ENCODE measurements at regions not wholly inside any gene's neighbourhood (a gene's known extent, or its start where the extent isn't known, plus 50 kb on each side); places are given as distances from the start of the nearest gene placed in this dataset.
"Not testable (repeated sequence)": the region's sequence is repeated elsewhere in the genome, so short reads cannot be mapped to it uniquely, and the experiment has no call there.

GRCh38 chr2:13522917-13523821, 806.4 kb downstream of the TRIB2 start:
- Histone ChIP-seq H3K4me1 (peaks cover 0 to 6% (median 0%) of the 10 kb centered on the region in 12 donors), H3K4me3 (no peak overlapping the region), H3K36me3 (no peaks in the 10 kb centered on the region), H3K9me3 (no peaks in the 10 kb centered on the region), H3K27me3 (no peaks in the 10 kb centered on the region), H3K27ac (peak overlapping the region in 1 of 12 donors; percentile 44)
- TF ChIP-seq CTCF (IDR thresholded peaks at IDR 0.05) (peak in 3 of 12 donors; percentile 35 to 38 (median 38)), POLR2A (IDR thresholded peaks at IDR 0.05) (no peak)
- ATAC-seq = peak; percentile 92 to 100 (median 96)
- peak in 4 of 5 donors; percentile 10 to 58 (median 24) for DNase-seq
- intact Hi-C loops (cut with DNase I) = no loop called here
- WGBS, 4 donors = 27 to 34% (median 30%) methylated on average over 6 of the region's 6 CpGs

- no peak for ATAC-seq
- Histone ChIP-seq H3K27me3 (no peaks in the 10 kb centered on the region), H3K36me3 (no peaks in the 10 kb centered on the region), H3K4me3 (no peak overlapping the region), H3K4me1 (peaks cover 0 to 6% (median 0%) of the 10 kb centered on the region in 12 donors), H3K27ac (no peak overlapping the region), H3K9me3 (no peaks in the 10 kb centered on the region)
- DNase-seq = no peak
- TF ChIP-seq POLR2A (IDR thresholded peaks at IDR 0.05) = no peak
- TF ChIP-seq CTCF (IDR thresholded peaks at IDR 0.05) = no peak
- 67 to 76% (median 73%) methylated on average over 1 of the region's 1 CpG for WGBS, 4 donors
- intact Hi-C loops (cut with DNase I) = no loop called here
Measured at GRCh38 chr2:13524492-13524891, 807.8 kb downstream of the TRIB2 start.

GRCh38 chr2:13531735-13532410, 815.1 kb downstream of the TRIB2 start:
- H3K27ac ChIP-seq; ATAC-seq; H3K27me3 ChIP-seq; intact Hi-C loops (cut with DNase I); H3K9me3 ChIP-seq; H3K36me3 ChIP-seq; DNase-seq; H3K4me1 ChIP-seq; H3K4me3 ChIP-seq: not testable (repeated sequence)
- WGBS, 4 donors = 71 to 79% (median 78%) methylated on average over 9 of the region's 9 CpGs

DNA sequence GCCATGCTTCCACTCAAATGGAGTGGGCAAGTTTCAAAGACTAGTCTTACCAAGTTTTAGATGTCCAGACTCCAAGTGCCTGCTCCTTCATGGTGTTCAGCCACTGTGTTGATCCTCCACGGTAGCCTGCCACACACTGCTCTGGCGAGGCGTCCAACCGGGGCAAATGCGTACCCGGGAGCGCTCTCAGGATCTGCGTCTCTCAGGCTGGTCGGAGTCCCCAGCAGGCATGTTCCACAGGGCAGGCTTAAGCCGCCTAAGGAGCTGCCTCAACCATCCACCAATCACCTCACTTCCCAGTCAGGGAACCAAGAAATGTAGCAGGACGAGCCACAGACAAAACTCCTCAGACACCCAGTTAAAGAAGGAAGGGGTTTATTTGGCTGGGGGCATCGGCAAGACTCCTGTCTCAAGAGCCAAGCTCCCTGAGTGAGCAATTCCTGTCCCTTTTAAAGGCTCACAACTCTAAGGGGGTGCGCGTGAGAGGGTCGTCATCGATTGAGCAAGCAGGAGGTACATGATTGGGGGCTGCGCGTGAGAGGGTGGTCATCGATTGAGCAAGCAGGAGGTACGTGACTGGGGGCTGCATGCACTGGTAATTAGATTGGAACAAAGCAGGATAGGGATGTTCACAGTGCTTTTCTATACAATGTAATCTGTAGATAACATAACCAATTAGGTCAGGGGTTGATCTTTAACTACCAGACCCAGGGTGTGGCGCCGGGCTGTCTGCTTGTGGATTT, 816.2 kb downstream of the TRIB2 start:
- 78 to 86% (median 82%) methylated on average over 21 to 22 of the region's 22 CpGs for WGBS, 4 donors
- H3K4me1 ChIP-seq; H3K4me3 ChIP-seq; intact Hi-C loops (cut with DNase I); H3K36me3 ChIP-seq; H3K27me3 ChIP-seq; H3K27ac ChIP-seq; ATAC-seq; H3K9me3 ChIP-seq; DNase-seq: not testable (repeated sequence)

- 83 to 91% (median 86%) methylated on average over 2 of the region's 2 CpGs for WGBS, 4 donors
- intact Hi-C loops (cut with DNase I) = no loop called here
- no peak for ATAC-seq
Measured at GRCh38 chr2:13533524-13533922, 816.8 kb downstream of the TRIB2 start.

More at GRCh38 chr2:13533524-13533922, 816.8 kb downstream of the TRIB2 start:
- Histone ChIP-seq H3K4me1 (no peaks in the 10 kb centered on the region), H3K36me3 (no peaks in the 10 kb centered on the region), H3K27ac (no peak overlapping the region), H3K9me3 (no peaks in the 10 kb centered on the region), H3K27me3 (no peaks in the 10 kb centered on the region), H3K4me3 (no peak overlapping the region)
- TF ChIP-seq CTCF (IDR thresholded peaks at IDR 0.05) (no peak), POLR2A (IDR thresholded peaks at IDR 0.05) (no peak)
- no peak for DNase-seq

Measured in heart left ventricle (tissue), 16 donors.